Keratinocyte (primary cell): ENCODE measurements at regions not wholly inside any gene's neighbourhood (a gene's known extent, or its start where the extent isn't known, plus 50 kb on each side); places are given as distances from the start of the nearest gene placed in this dataset.

Experiments used
- EZH2 ChIP-seq: IDR thresholded peaks from one replicate; pipeline ENCODE4 v1.6.1; 2012; ENCODE audit warnings: inconsistent platforms, mild to moderate bottlenecking, low read length, moderate library complexity
- TF ChIP-seq, protein P1 (sequence below), 3 experiments: IDR thresholded peaks in 1 of 3; conservative IDR thresholded peaks in 1 of 3; optimal IDR thresholded peaks in 1 of 3; 2 replicates in 2 of 3; 3 replicates in 1 of 3; pipeline versions ENCODE3 to v1.5.1; 2011; ENCODE audit warnings: low read length in 3 of 3, mild to moderate bottlenecking in 3 of 3, moderate library complexity in 2 of 3, control low read depth in 1 of 3, inconsistent platforms in 1 of 3; ENCODE audit not compliant: insufficient read depth in 2 of 3; ENCODE audit errors: extremely low read depth in 1 of 3

- no peak for TF ChIP-seq EZH2
- TF ChIP-seq, protein P1, sequence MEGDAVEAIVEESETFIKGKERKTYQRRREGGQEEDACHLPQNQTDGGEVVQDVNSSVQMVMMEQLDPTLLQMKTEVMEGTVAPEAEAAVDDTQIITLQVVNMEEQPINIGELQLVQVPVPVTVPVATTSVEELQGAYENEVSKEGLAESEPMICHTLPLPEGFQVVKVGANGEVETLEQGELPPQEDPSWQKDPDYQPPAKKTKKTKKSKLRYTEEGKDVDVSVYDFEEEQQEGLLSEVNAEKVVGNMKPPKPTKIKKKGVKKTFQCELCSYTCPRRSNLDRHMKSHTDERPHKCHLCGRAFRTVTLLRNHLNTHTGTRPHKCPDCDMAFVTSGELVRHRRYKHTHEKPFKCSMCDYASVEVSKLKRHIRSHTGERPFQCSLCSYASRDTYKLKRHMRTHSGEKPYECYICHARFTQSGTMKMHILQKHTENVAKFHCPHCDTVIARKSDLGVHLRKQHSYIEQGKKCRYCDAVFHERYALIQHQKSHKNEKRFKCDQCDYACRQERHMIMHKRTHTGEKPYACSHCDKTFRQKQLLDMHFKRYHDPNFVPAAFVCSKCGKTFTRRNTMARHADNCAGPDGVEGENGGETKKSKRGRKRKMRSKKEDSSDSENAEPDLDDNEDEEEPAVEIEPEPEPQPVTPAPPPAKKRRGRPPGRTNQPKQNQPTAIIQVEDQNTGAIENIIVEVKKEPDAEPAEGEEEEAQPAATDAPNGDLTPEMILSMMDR (optimal IDR thresholded peaks at IDR 0.05 in 1 of 3, IDR thresholded peaks at IDR 0.05 in 1 of 3, conservative IDR thresholded peaks at IDR 0.05 in 1 of 3; ENCODE audit: extremely low read depth in 1 of 3, insufficient read depth in 2 of 3, low read length in 3 of 3), result no peak
Observed at GRCh38 chr6:26158076-26158580, 70.9 kb downstream of the HFE start.
